PFSK-1 (cell line): ENCODE measurements at regions not wholly inside any gene's neighbourhood (a gene's known extent, or its start where the extent isn't known, plus 50 kb on each side); places are given as distances from the start of the nearest gene placed in this dataset.

Experiments
- POLR2AphosphoS5 ChIP-seq: IDR thresholded peaks from 2 replicates; pipeline ENCODE4 v1.6.1; 2012; ENCODE audit warnings: low read depth, mild to moderate bottlenecking, control low read depth, low read length, moderate library complexity
- TAF1 ChIP-seq: IDR thresholded peaks from 2 replicates; pipeline ENCODE4 v1.6.1; 2012; ENCODE audit warnings: low read length, control low read depth, borderline replicate concordance; ENCODE audit not compliant: insufficient read depth

- TF ChIP-seq POLR2AphosphoS5, result no peak
- TF ChIP-seq TAF1, result no peak
Observed at GRCh38 chr15:79204886-79205675, 77.4 kb upstream of the ANKRD34C start.
